ENCODE measurements at regions not wholly inside any gene's neighbourhood (a gene's known extent, or its start where the extent isn't known, plus 50 kb on each side); places are given as distances from the start of the nearest gene placed in this dataset.

DNA sequence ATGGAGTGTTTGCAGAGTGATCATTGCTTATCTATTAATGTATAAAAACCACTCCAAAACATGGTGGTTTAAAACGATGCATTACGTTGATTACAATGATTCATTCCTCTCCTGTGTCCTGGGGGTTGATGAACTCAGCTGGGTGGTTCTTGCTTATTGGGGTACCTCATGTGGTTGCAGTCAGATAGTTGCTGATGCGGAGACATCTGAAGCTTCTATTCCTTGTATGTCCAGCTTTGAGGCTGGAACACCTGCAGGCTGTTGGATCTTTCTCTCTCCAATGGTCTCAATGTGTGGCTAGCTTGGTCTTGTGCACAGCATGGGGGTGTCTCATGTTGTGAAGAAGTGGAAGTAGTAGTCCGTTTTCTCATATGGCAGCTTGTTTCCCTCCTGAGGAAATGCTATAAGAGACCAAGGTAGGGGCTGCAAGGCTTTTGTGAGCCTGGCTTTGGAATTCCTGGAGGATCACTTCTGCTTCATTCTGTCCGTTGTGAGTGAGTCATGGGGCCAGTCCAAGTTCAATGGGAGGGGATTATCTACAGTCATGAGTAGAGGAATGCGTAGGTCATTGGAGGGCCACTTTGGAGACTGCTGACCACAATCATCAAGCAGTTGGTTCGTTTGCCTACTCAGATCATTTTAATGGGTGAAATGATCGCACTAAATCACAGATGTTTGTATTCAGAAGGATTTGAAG lies 601.0 kb downstream of the SLC4A3 start:
- Histone ChIP-seq H3K27ac (no peak overlapping the region), H3K4me1 (replicated peaks) (no peaks in the 10 kb centered on the region), H3K9me3 (no peaks in the 10 kb centered on the region), H3K4me3 (no peak overlapping the region), H3K36me3 (no peaks in the 10 kb centered on the region), H3K27me3 (replicated peaks; ENCODE audit: insufficient read depth) (no peaks in the 10 kb centered on the region)
- TF ChIP-seq CTCF (IDR thresholded peaks at IDR 0.05) (no peak), POLR2A (IDR thresholded peaks at IDR 0.05) (no peak), POLR2AphosphoS5 (IDR thresholded peaks at IDR 0.05) (no peak)
- intact Hi-C loops (cut with DNase I) = no loop called here
- no peak for DNase-seq (ENCODE audit: low spot score)
- WGBS = 75% methylated on average over 8 of the region's 8 CpGs

DNA sequence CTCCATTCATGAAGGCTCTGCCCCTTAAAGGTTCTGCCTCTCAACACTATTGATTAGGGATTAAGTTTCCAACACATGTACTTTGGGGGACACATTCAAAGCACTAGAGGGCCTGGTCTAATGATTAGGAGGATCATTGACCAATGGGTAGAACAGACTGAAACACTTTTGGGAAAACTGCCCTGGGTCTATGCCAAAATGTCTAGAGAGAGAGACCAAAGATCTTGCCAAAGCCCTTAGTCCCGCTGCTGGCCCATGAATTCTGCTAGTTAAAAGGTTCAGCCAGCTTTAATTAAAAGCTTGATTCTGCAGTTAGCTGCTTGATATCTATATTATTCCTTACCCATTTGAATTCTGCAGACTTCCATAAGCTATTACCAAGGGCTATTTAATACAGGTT lies 613.2 kb downstream of the SLC4A3 start:
- WGBS = 36% methylated on average over 1 of the region's 1 CpG
- TF ChIP-seq CTCF (IDR thresholded peaks at IDR 0.05) = no peak
- no peak for TF ChIP-seq POLR2AphosphoS5 (IDR thresholded peaks at IDR 0.05)
- TF ChIP-seq POLR2A (IDR thresholded peaks at IDR 0.05) = no peak
- H3K36me3 ChIP-seq = no peaks in the 10 kb centered on the region
- no peaks in the 10 kb centered on the region for H3K4me1 ChIP-seq (replicated peaks)
- no peak overlapping the region for H3K27ac ChIP-seq
- no peaks in the 10 kb centered on the region for H3K27me3 ChIP-seq (replicated peaks; ENCODE audit: insufficient read depth)
- intact Hi-C loops (cut with DNase I) = no loop called here
- no peaks in the 10 kb centered on the region for H3K9me3 ChIP-seq
- no peak for DNase-seq (ENCODE audit: low spot score)
- no peak overlapping the region for H3K4me3 ChIP-seq

DNA sequence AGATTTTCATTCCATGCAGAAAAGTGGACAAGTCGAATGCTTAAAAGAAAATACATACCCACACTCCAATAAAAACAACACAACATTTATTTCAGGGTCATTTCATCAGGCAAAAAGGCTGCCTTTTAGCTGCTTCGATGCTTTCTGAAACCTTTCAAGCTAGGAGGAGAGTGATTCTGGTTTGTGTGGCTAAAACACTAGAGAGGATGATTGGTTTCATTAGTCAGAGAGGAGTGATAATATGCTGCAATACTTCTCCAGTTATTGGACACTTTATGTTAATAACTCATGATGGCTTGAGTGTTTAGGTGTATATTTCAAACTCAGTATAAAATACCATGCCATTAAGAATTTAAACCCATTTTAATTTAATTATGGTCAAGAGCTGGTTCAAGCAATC lies 614.0 kb downstream of the SLC4A3 start:
- Histone ChIP-seq H3K27me3 (replicated peaks; ENCODE audit: insufficient read depth) (no peaks in the 10 kb centered on the region), H3K9me3 (no peaks in the 10 kb centered on the region), H3K27ac (no peak overlapping the region), H3K4me3 (no peak overlapping the region), H3K36me3 (no peaks in the 10 kb centered on the region), H3K4me1 (replicated peaks) (no peaks in the 10 kb centered on the region)
- no peak for DNase-seq (ENCODE audit: low spot score)
- TF ChIP-seq POLR2AphosphoS5 (IDR thresholded peaks at IDR 0.05) = no peak
- no peak for TF ChIP-seq CTCF (IDR thresholded peaks at IDR 0.05)
- TF ChIP-seq POLR2A (IDR thresholded peaks at IDR 0.05) = no peak
- intact Hi-C loops (cut with DNase I) = no loop called here
- 89% methylated on average over 2 of the region's 2 CpGs for WGBS

DNA sequence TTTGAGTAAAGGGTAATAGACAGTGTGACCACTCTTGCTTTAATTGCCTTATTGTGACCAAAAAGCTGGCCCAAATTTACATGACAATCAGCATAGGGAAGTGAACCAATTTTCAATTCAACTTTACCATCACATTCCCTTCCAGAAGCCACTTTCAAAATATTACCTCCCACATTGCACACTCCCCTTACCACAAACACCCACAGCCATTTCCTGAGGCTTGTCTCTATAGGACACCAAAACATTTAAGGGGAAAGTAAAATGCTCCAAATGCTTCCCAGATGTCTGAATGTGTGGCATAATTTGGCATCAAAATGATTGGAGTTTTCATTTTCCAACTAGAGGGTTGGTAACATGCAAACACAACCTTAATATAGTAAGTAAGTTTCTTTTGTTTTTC lies 616.1 kb downstream of the SLC4A3 start:
- Histone ChIP-seq H3K27me3 (replicated peaks; ENCODE audit: insufficient read depth) (no peaks in the 10 kb centered on the region), H3K4me3 (no peak overlapping the region), H3K36me3 (no peaks in the 10 kb centered on the region), H3K27ac (no peak overlapping the region), H3K4me1 (replicated peaks) (no peaks in the 10 kb centered on the region), H3K9me3 (no peaks in the 10 kb centered on the region)
- no peak for TF ChIP-seq POLR2AphosphoS5 (IDR thresholded peaks at IDR 0.05)
- TF ChIP-seq POLR2A (IDR thresholded peaks at IDR 0.05) = no peak
- TF ChIP-seq CTCF (IDR thresholded peaks at IDR 0.05) = no peak
- intact Hi-C loops (cut with DNase I) = no loop called here
- DNase-seq (ENCODE audit: low spot score) = no peak

DNA sequence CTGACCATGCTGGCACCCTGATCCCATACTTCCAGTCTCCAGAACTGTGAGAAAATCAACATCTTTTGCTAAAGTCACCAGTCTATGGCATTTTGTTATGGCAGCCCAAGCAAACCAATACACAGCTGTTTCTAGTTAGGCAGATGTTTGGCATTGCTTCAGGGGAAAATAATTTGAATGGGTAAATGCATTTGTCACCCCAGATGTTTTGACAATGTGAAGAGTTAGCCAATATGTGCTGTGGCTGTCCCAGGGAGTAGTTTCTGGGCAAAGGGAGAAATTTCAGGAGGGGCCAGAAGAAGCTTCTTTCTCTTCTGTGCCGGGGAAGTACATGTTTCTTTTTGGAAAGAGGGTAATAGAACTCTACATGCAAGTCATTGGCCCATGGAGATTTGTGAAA lies 619.0 kb downstream of the SLC4A3 start:
- no peak for DNase-seq (ENCODE audit: low spot score)
- Histone ChIP-seq H3K4me3 (no peak overlapping the region), H3K27ac (no peak overlapping the region), H3K9me3 (no peaks in the 10 kb centered on the region), H3K4me1 (replicated peaks) (no peaks in the 10 kb centered on the region), H3K36me3 (no peaks in the 10 kb centered on the region), H3K27me3 (replicated peaks; ENCODE audit: insufficient read depth) (no peaks in the 10 kb centered on the region)
- 85% methylated on average over 1 of the region's 1 CpG for WGBS
- intact Hi-C loops (cut with DNase I) = no loop called here
- TF ChIP-seq CTCF (IDR thresholded peaks at IDR 0.05) = no peak
